HG03521 (cell line): ENCODE measurements at regions not wholly inside any gene's neighbourhood (a gene's known extent, or its start where the extent isn't known, plus 50 kb on each side); places are given as distances from the start of the nearest gene placed in this dataset.

ENCODE experiments used
- ATAC-seq: cut with Tn5 transposase; IDR thresholded peaks from one replicate; pipeline ENCODE4 v1.9.1; 2021; ENCODE audit warnings: mild to moderate bottlenecking, moderate library complexity; ENCODE audit not compliant: unreplicated experiment

DNA sequence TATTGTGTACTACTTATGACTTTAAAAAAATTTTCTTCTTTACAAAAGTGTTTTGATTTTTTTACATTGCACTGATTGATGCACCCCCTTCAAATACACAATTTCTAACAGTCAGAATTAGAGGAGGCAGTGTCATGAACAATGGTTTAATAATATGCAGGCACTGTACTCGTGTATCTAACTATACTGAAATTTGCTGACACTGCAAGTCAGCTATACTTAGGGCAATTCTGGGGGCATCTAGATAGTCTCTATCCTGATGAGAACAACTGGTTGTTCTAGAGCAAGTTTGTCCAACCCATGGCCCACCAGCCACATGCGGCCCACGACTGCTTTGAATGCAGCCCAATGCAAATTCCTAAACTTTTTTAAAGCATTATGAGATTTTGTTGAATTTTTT is 375.6 kb downstream of the BCKDHB start:
- no peak for ATAC-seq

DNA sequence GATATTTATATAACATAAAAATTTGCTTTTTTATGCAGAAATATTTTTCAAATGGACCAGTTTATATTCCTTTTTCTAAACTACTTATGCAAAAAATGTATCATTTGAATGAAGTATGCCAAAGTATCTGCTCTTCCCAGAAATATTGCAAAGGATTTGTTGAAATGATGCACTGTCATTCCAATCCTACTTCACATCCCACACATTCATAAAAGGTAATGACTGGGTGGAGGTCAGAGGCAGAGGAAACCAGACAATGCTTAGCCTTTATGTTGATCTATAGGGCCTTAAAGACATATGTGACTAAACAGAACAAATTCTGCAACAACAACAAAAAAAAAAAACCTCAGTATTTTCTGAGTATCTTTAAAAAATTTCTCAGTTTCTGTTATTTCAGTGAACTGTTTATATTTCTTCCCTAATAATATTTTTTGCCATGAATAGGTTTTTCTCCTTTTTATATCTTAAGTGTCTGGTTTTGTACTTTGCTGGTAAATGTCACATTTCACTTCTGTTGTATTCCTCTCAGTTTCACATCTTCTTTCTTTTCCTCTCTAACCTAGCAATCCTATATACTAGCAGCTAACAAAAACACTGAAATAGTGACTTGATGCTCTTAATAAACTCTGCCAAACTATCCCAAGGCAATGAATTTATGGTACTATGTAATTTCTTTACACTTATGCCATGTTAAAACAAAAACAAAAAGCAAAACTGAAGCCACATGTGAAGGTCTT is 374.1 kb downstream of the BCKDHB start:
- ATAC-seq: no peak

DNA sequence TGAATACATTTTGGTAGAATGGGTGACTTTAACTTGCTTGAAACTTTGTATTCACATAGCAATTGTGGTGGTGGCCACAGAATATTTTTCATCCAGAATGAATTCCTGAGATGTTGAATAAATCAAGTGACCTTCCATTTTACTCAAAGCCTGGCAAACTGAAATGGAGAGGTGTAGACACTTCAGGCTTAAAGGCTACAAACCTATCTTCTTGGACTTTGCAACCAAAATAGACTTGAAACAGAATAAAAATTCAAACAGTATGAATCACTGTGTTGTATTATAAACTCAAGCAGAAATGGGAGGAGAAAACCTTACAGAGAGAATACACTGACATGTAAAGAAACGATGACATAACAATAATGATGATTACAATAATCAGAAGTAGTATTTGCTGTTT is 371.6 kb downstream of the BCKDHB start:
- no peak for ATAC-seq

DNA sequence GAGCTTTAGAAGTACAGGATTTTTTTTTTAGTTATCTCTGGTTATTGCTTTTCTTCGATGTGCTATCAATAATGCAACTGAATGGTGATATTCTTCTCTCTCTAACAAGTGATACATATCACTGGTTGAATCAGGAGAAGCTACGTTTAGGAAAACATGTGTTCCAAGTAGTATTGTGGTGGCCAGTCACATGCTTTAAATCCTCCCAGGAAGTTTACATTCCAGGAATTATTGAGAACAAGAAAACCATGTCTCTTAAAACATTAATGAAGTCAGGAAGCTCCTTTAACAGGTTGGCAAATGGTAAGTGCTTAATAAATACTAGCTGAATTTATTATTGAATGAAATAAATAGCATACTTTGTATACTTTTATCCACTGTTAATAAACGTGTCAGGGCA is 371.1 kb downstream of the BCKDHB start:
- no peak for ATAC-seq

DNA sequence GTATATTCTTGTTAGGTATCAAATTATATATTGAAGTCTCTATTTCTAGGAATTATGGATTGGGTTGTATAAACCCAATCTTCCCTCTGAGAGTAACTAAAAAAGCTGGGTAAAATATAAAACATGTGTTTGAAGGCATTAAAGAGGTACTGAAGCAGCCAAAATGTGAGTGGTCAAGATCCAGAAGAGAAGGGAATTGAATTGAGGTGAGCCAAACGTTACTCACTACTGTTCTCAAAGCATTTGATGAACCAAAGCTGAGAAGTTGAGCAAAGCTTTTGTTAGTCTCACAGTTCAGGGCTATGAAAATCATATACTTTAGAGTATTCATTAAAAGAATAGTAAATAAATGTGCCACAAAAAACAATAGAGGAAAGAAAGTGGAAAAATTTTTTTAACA is 365.8 kb downstream of the BCKDHB start:
- ATAC-seq: no peak

DNA sequence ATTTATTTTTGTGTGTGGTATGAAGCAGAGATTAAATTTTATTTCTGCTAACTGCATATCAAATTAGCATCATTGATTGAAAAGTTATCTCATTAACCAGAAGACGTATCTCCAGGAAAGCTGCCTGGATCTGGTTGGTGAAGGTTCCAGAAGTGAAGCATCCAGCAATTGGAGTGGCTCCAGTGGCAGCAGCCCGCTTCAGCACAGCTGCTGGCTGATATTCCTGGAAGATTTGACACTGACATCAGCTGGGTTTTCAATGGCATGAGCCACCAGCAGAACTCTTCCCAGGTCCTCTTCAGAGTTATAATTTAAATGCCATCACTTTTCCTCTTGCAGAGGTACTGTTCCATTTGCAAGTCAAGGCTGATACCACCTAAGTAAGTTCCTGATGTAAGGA is 363.5 kb downstream of the BCKDHB start:
- no peak for ATAC-seq

DNA sequence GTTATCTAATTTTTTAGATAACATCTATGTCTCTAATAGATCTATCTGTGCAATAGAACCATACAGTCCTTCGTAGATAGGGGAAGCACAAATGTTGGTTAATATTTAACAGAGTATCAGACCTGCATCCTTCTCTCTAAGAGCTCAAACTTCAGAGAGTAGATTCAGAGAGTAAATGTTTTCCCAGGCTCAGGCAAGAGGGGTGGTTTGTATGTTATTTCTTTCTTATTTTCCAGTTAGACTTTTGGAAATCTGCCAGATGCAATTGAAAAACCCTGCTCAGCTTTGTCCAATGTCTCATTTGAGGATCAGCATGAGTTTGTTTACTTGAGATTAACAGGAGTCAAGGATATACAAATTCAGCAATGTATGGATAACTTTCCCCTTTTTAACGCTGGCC is 361.9 kb downstream of the BCKDHB start:
- ATAC-seq: no peak

DNA sequence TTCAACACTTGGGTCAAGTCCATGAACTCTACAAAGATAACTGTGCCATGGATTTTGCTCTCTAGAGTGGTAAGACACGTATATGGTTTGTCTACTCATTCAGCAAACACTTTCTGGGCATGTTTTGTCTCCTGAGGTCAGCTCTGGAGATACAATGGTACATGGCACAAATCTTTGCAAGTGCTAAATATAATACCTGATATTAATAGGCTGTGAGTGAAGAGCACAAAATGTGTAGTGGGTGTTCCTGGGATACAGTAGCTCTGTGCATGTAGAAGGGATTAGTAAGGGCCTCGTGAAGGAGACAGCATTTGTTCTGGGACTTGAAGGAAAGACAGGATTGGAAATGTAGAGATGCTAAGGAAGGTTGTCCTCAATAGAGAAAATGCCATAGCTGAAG is 360.9 kb downstream of the BCKDHB start:
- no peak for ATAC-seq

DNA sequence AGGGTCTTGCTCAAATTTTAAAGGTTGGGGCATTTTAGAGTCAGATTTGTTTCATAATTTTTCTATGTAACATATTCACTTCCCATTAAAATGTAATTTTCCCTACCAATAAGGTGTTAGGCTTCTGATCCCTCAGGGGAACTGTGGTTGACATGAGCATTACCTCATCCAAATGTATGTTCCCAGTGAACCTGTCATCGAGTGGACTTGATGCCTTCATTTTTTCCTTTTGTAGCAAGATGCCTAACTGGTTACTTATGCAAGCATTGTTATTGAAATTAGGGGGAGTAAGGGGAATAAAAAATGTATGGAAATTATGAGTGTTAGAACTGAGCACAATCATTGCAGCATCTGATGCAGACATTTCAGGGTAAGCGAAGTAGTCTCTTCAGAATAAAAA is 360.5 kb downstream of the BCKDHB start:
- ATAC-seq: no peak

DNA sequence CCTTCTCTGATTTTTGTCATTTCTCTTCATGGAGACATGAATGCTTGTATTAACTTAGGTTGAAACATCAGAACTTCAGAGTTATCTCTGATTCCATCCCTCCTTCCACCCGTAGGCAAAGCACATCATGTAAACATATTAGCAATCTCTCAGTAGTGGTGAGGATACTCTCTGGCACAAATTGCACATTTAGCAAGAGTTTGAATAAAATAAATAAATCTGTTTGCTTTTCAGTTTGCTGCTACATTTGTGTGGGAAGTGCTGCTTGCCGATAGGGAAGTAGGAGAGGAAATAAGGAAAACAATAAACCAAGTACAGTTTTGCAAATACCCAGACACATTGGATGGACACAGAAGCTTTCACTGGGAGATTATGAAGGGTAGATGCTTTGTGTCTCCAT is 359.0 kb downstream of the BCKDHB start:
- no peak for ATAC-seq

DNA sequence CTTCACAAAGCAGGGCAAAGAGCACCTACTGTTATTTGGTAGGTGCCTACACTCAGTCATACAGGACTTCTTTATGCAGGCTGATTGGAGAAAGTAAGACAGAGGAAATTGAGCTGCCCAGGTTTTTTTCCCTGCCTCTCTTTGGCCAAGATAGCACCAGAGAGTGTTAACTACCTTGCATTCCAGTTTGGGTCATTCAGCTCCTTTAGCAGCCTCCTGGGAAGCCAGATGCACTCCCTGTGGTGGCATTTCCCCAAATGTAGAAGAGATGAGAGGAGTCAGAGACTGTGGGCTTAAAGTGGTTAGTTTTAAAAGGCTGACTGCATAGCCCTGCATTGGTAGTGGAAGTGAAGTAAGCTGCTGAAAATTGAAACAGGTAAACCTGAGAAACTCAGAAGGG is 358.4 kb downstream of the BCKDHB start:
- ATAC-seq: no peak

DNA sequence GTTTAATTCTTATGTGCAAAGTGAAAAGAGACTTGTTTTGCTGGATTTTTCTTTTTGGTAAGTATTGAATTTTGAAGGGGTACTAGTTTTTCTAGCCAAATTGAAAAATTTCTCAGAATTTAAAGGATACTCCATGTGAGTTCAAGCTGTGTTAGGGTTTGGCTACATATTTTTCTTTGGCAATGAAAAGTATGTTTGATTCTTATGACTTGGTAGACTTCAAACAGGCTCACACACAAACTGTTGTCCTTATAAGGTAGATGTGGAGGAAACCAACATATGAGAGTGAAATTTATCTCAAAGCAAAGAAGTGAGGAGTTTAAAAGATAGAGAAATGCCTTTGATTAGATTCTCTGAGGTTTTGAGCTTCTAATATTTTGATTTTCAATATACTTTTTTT is 356.7 kb downstream of the BCKDHB start:
- ATAC-seq: no peak

DNA sequence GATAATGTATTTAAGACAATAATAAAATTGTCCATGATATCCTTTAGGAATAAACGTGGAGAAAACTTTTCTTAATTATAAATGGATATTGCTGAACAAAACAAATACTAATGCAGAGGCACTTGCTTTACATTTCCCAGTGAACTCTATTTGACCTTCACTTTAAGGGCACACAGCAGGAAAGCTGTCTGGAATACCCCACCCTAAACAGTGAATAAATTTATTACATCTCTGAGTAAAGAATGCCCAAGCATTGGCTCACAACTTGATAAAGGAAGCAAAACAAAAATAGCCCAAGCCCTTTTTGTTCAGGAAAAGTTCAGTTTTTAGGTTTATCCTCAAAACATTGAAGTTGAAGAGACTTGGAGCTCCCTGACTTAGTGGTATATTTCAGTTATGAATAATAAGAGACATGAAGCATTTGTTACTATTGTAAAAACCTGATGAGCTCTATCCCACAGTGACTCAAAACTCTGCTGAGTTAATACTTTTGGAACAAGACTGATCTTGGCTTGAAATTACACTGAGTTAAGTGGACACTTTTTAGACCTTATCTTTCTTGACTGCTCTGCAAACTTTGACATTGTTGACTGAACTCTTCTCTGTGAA is 353.9 kb downstream of the BCKDHB start:
- no peak for ATAC-seq

DNA sequence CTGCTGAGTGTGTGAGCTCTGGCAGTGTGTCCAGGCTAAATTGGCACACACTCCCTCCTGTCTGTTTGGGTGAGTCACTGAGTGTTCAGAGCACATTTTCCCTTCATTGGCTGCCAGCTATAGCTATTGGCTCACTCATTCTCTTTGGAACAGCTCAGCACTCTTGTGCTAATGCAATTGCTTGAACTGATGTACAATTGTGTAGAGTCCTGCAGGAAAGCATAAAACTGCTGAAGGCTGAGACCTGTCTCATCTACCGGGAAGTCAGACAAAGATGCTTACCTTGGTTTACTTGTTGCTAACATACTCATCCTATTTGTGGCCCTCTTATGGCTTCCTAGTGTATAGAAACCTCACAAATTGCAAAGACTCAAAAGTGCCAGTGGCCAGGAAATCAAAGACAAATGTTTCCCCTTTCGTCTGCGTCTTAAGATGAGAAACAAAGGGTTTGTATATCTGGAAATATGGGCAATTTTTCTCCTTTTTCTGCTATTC is 351.0 kb downstream of the BCKDHB start:
- no peak for ATAC-seq

DNA sequence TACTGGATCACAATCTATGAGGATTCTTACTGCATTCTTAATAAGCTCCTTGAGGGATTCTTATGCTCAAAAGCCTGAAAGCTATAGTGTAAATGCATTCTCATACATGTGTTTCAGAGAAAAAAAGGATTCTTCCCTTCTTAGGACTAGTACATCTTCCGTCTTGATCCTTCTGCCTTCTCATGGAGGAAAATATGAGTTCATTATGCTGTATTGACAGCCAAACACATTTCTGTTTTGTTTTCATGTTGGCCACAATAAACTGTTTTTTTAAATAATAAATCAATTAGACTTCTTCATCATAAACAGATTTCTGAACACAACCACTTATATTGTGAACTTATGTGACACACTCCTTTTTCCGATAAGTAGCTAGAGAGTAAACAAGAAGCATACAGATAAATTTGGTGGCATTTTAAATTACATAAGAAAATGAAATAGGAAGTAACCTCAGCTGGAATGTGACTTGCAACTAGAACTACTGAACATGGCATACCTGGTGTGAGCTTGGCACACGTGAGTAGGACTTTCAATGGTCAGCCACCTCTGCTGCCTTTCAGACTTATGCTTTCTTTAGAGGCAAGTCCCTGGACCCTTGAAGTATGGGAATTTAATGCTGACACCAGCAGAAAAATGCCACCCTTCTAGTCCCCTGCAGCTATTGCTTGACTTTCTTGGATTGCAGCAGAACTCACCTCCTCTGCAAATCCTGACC is 350.4 kb downstream of the BCKDHB start:
- no peak for ATAC-seq

DNA sequence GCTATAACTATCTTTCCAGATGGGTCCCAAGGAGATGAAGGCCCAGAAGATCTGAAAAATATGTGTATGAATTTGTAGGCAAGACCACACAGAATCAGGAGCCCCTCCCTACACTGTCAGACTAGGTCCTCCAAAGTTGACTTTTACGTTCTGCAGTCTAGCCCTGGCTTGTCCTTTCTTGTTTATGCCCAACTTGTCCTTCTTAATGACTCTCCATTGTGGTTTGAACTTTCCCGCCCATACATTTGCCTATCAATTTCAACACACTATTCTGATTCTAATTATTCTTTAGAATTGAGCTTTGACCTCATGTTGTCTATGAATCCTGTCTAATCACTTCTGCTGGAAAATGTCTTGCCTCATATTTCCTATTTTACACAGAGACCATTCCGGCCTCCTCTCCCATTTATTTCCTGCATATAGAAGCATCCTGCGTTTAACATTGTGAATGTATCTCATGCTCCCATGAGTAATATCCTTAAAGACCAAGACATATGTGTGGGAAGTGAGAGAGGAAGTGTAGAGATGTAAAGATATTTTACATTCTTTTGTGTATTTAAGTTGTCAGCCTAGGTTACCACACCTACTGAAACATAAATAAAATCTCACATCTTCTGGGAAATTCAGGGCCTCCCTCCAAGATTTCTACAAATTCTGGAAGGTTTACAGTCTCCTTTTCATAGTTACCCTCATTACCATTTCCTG is 348.3 kb downstream of the BCKDHB start:
- no peak for ATAC-seq

DNA sequence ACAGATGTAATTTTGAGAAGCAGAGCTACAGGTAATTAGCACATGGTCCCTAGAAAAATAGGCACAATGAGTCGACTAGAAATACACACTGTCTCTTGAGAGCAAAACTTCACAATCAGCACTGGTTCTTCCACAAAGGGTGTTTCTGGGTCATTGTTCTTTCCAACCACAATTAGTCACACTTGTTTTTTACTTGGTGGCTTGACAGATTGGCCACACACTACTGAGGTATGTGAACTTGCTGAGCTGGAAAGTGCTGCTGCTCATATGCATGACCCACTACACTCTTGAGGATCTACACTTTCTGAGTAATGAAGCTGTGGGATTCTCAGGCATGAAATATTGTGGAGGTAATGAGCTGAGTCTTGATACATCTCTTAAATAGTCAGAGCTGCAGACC is 347.7 kb downstream of the BCKDHB start:
- ATAC-seq: no peak

DNA sequence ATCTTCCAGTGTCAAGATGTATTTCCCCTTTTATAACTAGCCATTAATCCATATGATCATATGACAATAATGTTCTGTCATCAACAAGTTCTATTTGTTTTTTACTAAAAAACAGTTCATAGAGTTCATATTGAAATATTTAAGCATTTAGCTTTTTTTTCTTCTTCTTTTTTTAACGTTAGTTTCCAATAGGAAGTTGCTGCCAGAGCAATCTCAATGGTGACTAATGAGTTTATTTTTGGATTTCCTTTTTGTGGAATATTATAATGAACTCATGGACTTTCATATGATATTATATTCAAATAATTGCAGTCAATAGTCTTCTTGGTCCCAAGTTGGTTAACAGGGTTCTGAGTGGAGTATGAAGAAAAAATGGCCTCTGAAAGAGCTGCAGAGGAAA is 343.3 kb downstream of the BCKDHB start:
- ATAC-seq: no peak

DNA sequence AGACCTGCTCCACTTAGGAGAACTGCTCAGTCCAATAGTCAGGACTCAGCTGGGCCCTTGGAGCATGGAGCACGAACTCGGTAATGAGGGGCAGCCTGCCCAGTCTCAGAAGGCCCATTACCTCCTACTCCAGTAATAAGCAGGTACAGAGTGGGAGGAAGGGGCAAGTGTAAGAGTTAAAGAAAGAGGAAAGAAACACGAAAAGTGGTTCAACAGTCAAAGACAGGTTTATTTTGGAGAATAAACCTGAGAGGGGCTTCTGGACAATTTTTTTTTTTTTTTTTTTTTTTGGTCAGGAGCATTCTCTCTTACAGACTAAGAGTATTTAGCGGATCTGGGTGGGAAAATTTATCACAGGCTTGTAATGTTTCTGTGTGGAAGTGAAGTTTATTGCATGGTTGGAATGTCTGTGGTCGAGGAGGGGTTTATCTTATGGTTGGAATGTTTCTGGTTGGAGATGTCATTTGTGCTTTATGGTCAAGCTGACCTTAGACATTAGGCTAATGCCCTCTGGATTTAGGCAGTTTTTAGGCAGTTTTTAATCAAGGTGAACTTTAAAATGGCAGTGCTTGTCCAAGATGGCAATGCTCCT is 340.1 kb downstream of the BCKDHB start:
- no peak for ATAC-seq

DNA sequence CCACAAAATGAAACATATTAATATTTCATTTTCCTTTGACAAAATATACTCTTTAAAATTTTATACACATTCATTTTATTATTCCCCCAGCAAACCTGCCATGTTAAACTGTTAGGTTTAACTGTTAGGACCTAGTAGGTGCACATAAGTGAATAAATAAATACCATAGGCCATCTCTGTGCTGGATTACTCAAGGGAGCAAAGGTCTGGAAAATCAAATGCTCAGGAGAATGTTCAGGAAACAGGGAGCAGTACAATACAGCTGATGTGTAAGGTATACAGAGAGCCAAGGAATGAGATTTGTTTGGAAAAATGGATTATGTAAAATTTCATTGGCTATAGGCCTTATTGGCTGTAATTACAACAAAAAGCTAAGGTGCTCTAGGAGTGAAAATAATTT is 339.3 kb downstream of the BCKDHB start:
- ATAC-seq: no peak

DNA sequence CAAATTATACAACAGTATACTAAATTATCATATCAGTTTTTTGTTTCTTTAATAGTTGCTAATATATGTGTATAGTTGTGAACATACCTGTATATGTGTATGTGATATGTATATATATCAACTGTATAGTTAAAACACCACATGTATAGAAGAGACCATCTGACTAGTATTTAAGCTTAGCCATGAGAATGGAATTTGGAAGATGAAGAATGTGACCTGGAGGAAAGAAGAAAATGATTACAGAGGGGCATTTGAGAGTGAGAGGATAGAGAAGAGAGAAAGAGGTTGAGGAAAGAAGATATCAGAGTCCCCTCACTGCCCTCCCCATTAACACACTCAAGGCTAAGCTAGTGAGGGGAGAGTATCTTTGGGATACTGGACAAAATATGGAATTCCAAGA is 335.9 kb downstream of the BCKDHB start:
- ATAC-seq: no peak
